SK-N-SH treated with all-trans-retinoic acid at 6 μM for 48 hours (cell line): ENCODE measurements at regions not wholly inside any gene's neighbourhood (a gene's known extent, or its start where the extent isn't known, plus 50 kb on each side); places are given as distances from the start of the nearest gene placed in this dataset.
"Not testable (repeated sequence)": the region's sequence is repeated elsewhere in the genome, so short reads cannot be mapped to it uniquely, and the experiment has no call there.

Experiments used
- ATAC-seq: fragments of 200-7000 bp; cut with Tn5 transposase; 3 replicates; pipeline ENCODE4 v1.9.1; 2020; ENCODE audit warnings: mild to moderate bottlenecking, moderate library complexity
- ARNTL ChIP-seq: fragments of 450-650 bp; formaldehyde crosslinking; IDR thresholded peaks from 2 replicates; pipeline ENCODE4 v1.5.0; 2020; ENCODE audit warnings: low read depth, mild to moderate bottlenecking, moderate library complexity, borderline replicate concordance
- BACH2 ChIP-seq: fragments of 250-450 bp; sonication (Bioruptor Pico); IDR thresholded peaks from 2 replicates; pipeline ENCODE4 v1.9.0; 2021; ENCODE audit warnings: mild to moderate bottlenecking, borderline replicate concordance
- CSDC2 ChIP-seq: fragments of 250-450 bp; sonication (Bioruptor Pico); IDR thresholded peaks from 2 replicates; pipeline ENCODE4 v1.5.0; 2020; ENCODE audit warnings: mild to moderate bottlenecking, moderate library complexity
- ESRRG ChIP-seq: fragments of 250-450 bp; sonication (Bioruptor Pico); IDR thresholded peaks from 2 replicates; pipeline ENCODE4 v1.6.1; 2021; ENCODE audit warnings: mild to moderate bottlenecking
- GLIS3 ChIP-seq: fragments of 250-450 bp; sonication (Bioruptor Pico); IDR thresholded peaks from 2 replicates; pipeline ENCODE4 v1.5.0; 2020; ENCODE audit warnings: mild to moderate bottlenecking, moderate library complexity
- ISL1 ChIP-seq: fragments of 250-450 bp; sonication (Bioruptor Pico); IDR thresholded peaks from 2 replicates; pipeline ENCODE4 v2.1.2; 2022; ENCODE audit warnings: mild to moderate bottlenecking, moderate library complexity
- OSR1 ChIP-seq: fragments of 250-450 bp; sonication (Bioruptor Pico); IDR thresholded peaks from 2 replicates; pipeline ENCODE4 v1.8.0; 2022; ENCODE audit warnings: moderate library complexity, mild to moderate bottlenecking, inconsistent platforms
- PPARA ChIP-seq: fragments of 250-450 bp; sonication (Bioruptor Pico); IDR thresholded peaks from 2 replicates; pipeline ENCODE4 v1.5.0; 2020; ENCODE audit warnings: mild to moderate bottlenecking, borderline replicate concordance
- RARB ChIP-seq: fragments of 250-450 bp; sonication (Bioruptor Pico); IDR thresholded peaks from 2 replicates; pipeline ENCODE4 v1.8.0; 2021; ENCODE audit warnings: mild to moderate bottlenecking, moderate library complexity
- SNAI2 ChIP-seq: fragments of 250-450 bp; sonication (Bioruptor Pico); IDR thresholded peaks from 2 replicates; pipeline ENCODE4 v1.5.0; 2020; ENCODE audit warnings: mild to moderate bottlenecking, moderate library complexity
- TCF4 ChIP-seq: fragments of 250-450 bp; sonication (Bioruptor Pico); IDR thresholded peaks from 2 replicates; pipeline ENCODE4 v1.8.0; 2021; ENCODE audit warnings: mild to moderate bottlenecking, moderate library complexity, borderline replicate concordance
- TOX ChIP-seq: fragments of 250-450 bp; sonication (Bioruptor Pico); IDR thresholded peaks from 2 replicates; pipeline ENCODE4 v1.8.0; 2021; ENCODE audit warnings: mild to moderate bottlenecking, moderate library complexity, borderline replicate concordance
- ZC3H10 ChIP-seq: fragments of 250-450 bp; sonication (Bioruptor Pico); IDR thresholded peaks from 2 replicates; pipeline ENCODE4 v1.5.1; 2021; ENCODE audit warnings: mild to moderate bottlenecking, moderate library complexity
- ZFP3 ChIP-seq: fragments of 250-450 bp; sonication (Bioruptor Pico); IDR thresholded peaks from 2 replicates; pipeline ENCODE4 v1.5.0; 2020; ENCODE audit warnings: mild to moderate bottlenecking, moderate library complexity
- ZFP30 ChIP-seq: fragments of 450-650 bp; formaldehyde crosslinking; IDR thresholded peaks from 2 replicates; pipeline ENCODE4 v1.5.0; 2022; ENCODE audit warnings: mild to moderate bottlenecking, moderate library complexity
- ZNF70 ChIP-seq: fragments of 450-650 bp; formaldehyde crosslinking; IDR thresholded peaks from 2 replicates; pipeline ENCODE4 v1.5.0; 2020; ENCODE audit warnings: mild to moderate bottlenecking, moderate library complexity
- ZNF8 ChIP-seq: fragments of 450-650 bp; formaldehyde crosslinking; IDR thresholded peaks from 2 replicates; pipeline ENCODE4 v1.5.0; 2020; ENCODE audit warnings: mild to moderate bottlenecking, moderate library complexity
- TF ChIP-seq, protein P1 (sequence below): fragments of 250-450 bp; sonication (Bioruptor Pico); IDR thresholded peaks from 2 replicates; pipeline ENCODE4 v1.8.0; 2021; ENCODE audit warnings: low read depth, mild to moderate bottlenecking, moderate library complexity, borderline replicate concordance
- TF ChIP-seq, protein P2 (sequence below): fragments of 250-450 bp; sonication (Bioruptor Pico); IDR thresholded peaks from 2 replicates; pipeline ENCODE4 v1.5.1; 2021; ENCODE audit warnings: mild to moderate bottlenecking, moderate library complexity
- TF ChIP-seq, protein P3 (sequence below): fragments of 250-450 bp; sonication (Bioruptor Pico); IDR thresholded peaks from 2 replicates; pipeline ENCODE4 v1.5.0; 2020; ENCODE audit warnings: mild to moderate bottlenecking, moderate library complexity
- TF ChIP-seq, protein P4 (sequence below): fragments of 250-450 bp; sonication (Bioruptor Pico); IDR thresholded peaks from 2 replicates; pipeline ENCODE4 v1.5.1; 2020; ENCODE audit warnings: low read depth, mild to moderate bottlenecking, moderate library complexity
- TF ChIP-seq, protein P5 (sequence below): fragments of 250-450 bp; sonication (Bioruptor Pico); IDR thresholded peaks from 2 replicates; pipeline ENCODE4 v1.8.0; 2020; ENCODE audit warnings: mild to moderate bottlenecking, moderate library complexity, borderline replicate concordance

DNA sequence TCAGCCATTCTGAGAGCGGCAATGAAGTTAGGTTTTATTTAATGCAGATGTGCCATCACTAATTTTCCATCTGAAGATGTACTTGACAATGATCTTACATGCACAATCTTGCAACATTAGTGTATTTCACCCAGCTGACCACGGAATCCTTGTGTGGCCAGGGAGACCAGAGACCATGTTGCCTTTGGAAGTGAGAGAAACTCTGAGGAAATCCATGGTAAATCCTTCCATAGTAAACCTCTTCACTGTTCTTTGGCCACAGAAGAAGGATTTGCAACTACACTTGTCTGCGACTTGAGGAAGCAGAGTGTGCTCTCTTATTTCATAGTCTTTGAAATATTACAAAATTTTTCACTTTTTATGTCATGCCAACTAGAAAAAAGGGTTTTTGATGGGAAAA, 128.4 kb upstream of the IGSF10 start:
- TF ChIP-seq SNAI2 (CRISPR knock-in tag) (no peak), TCF4 (CRISPR knock-in tag) (no peak), ZFP3 (CRISPR knock-in tag) (no peak)
- no peak for ATAC-seq

DNA sequence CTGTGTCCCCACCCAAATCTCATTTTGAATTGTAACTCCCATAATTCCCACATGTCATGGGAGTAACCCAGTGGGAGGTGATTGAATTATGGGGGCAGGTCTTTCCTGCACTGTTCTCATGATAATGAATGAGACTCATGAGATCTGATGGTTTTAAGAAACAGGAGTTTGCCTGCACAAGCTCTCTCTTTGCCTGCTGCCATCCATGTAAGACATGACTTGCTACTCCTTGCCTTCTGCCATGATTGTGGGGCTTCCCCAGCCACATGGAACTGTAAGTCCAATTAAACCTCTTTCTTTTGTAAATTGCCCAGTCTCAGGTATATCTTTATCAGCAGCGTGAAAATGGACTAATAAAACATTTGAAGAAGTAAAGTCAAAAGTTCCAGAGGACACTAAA, 126.8 kb upstream of the IGSF10 start:
- not testable (repeated sequence) for ATAC-seq

DNA sequence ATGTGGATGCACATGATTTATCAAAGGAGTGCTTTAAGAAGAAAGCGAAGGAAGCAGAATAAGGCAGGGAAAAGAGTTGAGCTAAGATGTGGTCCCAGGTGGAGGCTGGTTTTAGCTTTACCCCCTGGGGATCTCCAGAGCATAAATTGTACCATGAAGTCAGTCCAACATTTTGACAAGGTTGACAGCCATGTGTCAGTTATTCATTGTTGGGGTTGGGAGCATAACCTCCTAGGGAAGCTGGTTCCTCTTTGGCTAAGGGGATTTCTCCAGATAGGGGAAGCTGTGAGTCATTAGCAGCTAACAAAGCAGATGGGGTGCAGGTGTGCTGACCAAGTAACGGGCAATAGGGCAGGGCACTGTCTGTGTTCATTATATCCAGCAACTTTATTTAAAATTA, 123.7 kb upstream of the IGSF10 start:
- ATAC-seq = peak; percentile 58
- no peak for TF ChIP-seq PPARA (CRISPR knock-in tag)
- TF ChIP-seq ARNTL (CRISPR knock-in tag) = no peak
- no peak for TF ChIP-seq TOX (CRISPR knock-in tag)
- TF ChIP-seq SNAI2 (CRISPR knock-in tag) = no peak
- no peak for TF ChIP-seq CSDC2
- TF ChIP-seq ZNF70 (CRISPR knock-in tag) = no peak
- no peak for TF ChIP-seq BACH2 (CRISPR knock-in tag)
- TF ChIP-seq ISL1 (CRISPR knock-in tag) = no peak
- TF ChIP-seq ZC3H10 (CRISPR knock-in tag) = no peak
- TF ChIP-seq ZFP30 = no peak
- TF ChIP-seq, protein P1, sequence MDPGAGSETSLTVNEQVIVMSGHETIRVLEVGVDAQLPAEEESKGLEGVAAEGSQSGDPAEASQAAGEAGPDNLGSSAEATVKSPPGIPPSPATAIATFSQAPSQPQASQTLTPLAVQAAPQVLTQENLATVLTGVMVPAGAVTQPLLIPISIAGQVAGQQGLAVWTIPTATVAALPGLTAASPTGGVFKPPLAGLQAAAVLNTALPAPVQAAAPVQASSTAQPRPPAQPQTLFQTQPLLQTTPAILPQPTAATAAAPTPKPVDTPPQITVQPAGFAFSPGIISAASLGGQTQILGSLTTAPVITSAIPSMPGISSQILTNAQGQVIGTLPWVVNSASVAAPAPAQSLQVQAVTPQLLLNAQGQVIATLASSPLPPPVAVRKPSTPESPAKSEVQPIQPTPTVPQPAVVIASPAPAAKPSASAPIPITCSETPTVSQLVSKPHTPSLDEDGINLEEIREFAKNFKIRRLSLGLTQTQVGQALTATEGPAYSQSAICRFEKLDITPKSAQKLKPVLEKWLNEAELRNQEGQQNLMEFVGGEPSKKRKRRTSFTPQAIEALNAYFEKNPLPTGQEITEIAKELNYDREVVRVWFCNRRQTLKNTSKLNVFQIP (CRISPR knock-in tag) = no peak
- no peak for TF ChIP-seq RARB (CRISPR knock-in tag)
- no peak for TF ChIP-seq TCF4 (CRISPR knock-in tag)
- TF ChIP-seq, protein P2, sequence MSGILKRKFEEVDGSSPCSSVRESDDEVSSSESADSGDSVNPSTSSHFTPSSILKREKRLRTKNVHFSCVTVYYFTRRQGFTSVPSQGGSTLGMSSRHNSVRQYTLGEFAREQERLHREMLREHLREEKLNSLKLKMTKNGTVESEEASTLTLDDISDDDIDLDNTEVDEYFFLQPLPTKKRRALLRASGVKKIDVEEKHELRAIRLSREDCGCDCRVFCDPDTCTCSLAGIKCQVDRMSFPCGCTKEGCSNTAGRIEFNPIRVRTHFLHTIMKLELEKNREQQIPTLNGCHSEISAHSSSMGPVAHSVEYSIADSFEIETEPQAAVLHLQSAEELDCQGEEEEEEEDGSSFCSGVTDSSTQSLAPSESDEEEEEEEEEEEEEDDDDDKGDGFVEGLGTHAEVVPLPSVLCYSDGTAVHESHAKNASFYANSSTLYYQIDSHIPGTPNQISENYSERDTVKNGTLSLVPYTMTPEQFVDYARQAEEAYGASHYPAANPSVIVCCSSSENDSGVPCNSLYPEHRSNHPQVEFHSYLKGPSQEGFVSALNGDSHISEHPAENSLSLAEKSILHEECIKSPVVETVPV (CRISPR knock-in tag) = no peak
- TF ChIP-seq ZNF8 = no peak
- TF ChIP-seq ESRRG (CRISPR knock-in tag) = no peak
- TF ChIP-seq OSR1 (CRISPR knock-in tag) = no peak
- TF ChIP-seq, protein P3, sequence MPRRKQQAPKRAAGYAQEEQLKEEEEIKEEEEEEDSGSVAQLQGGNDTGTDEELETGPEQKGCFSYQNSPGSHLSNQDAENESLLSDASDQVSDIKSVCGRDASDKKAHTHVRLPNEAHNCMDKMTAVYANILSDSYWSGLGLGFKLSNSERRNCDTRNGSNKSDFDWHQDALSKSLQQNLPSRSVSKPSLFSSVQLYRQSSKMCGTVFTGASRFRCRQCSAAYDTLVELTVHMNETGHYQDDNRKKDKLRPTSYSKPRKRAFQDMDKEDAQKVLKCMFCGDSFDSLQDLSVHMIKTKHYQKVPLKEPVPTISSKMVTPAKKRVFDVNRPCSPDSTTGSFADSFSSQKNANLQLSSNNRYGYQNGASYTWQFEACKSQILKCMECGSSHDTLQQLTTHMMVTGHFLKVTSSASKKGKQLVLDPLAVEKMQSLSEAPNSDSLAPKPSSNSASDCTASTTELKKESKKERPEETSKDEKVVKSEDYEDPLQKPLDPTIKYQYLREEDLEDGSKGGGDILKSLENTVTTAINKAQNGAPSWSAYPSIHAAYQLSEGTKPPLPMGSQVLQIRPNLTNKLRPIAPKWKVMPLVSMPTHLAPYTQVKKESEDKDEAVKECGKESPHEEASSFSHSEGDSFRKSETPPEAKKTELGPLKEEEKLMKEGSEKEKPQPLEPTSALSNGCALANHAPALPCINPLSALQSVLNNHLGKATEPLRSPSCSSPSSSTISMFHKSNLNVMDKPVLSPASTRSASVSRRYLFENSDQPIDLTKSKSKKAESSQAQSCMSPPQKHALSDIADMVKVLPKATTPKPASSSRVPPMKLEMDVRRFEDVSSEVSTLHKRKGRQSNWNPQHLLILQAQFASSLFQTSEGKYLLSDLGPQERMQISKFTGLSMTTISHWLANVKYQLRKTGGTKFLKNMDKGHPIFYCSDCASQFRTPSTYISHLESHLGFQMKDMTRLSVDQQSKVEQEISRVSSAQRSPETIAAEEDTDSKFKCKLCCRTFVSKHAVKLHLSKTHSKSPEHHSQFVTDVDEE (CRISPR knock-in tag) = no peak
- TF ChIP-seq GLIS3 (CRISPR knock-in tag) = no peak

DNA sequence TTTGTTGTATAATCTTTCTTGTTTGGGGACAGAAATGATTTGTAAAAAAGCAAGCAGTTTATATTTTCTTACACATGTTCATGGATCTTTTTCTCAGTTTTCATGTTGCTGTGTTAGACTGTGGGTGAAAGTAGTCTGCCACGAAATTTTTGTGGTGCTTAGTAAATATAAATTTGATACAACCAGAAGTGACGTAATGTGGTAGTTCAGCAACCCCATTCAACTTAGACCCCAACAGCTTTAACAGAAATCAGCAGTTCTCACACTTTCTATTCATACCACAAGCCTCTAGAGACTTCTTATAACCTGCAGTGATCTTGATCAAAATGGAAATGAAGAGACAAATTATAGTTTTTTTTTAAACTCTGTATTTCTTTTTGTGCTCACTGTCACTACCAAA, 120.2 kb upstream of the IGSF10 start:
- ATAC-seq = no peak; the same call in 2 of the 3 replicates
- TF ChIP-seq TOX (CRISPR knock-in tag) (no peak), BACH2 (CRISPR knock-in tag) (no peak), ZFP3 (CRISPR knock-in tag) (no peak), ZFP30 (no peak), CSDC2 (no peak), GLIS3 (CRISPR knock-in tag) (no peak), SNAI2 (CRISPR knock-in tag) (no peak), TCF4 (CRISPR knock-in tag) (no peak), ESRRG (CRISPR knock-in tag) (no peak), ZNF8 (no peak), ARNTL (CRISPR knock-in tag) (no peak), RARB (CRISPR knock-in tag) (no peak)
- TF ChIP-seq, protein P3 (CRISPR knock-in tag) = no peak
- TF ChIP-seq, protein P4, sequence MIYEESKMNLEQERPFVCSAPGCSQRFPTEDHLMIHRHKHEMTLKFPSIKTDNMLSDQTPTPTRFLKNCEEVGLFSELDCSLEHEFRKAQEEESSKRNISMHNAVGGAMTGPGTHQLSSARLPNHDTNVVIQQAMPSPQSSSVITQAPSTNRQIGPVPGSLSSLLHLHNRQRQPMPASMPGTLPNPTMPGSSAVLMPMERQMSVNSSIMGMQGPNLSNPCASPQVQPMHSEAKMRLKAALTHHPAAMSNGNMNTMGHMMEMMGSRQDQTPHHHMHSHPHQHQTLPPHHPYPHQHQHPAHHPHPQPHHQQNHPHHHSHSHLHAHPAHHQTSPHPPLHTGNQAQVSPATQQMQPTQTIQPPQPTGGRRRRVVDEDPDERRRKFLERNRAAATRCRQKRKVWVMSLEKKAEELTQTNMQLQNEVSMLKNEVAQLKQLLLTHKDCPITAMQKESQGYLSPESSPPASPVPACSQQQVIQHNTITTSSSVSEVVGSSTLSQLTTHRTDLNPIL (CRISPR knock-in tag) = no peak
- TF ChIP-seq, protein P1 (CRISPR knock-in tag) = no peak
- TF ChIP-seq, protein P5, sequence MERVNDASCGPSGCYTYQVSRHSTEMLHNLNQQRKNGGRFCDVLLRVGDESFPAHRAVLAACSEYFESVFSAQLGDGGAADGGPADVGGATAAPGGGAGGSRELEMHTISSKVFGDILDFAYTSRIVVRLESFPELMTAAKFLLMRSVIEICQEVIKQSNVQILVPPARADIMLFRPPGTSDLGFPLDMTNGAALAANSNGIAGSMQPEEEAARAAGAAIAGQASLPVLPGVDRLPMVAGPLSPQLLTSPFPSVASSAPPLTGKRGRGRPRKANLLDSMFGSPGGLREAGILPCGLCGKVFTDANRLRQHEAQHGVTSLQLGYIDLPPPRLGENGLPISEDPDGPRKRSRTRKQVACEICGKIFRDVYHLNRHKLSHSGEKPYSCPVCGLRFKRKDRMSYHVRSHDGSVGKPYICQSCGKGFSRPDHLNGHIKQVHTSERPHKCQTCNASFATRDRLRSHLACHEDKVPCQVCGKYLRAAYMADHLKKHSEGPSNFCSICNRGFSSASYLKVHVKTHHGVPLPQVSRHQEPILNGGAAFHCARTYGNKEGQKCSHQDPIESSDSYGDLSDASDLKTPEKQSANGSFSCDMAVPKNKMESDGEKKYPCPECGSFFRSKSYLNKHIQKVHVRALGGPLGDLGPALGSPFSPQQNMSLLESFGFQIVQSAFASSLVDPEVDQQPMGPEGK (CRISPR knock-in tag) = no peak
- TF ChIP-seq, all 23 proteins: peak for 0
